EH (cell line): ENCODE measurements at regions not wholly inside any gene's neighbourhood (a gene's known extent, or its start where the extent isn't known, plus 50 kb on each side); places are given as distances from the start of the nearest gene placed in this dataset.
"Not testable (repeated sequence)": the region's sequence is repeated elsewhere in the genome, so short reads cannot be mapped to it uniquely, and the experiment has no call there.

Experiments
- DNase-seq: peaks from one replicate; pipeline ENCODE4 v3.0.0-alpha.2; 2015; ENCODE audit warnings: low read depth

- no peak for DNase-seq
Observed at GRCh38 chr5:138647794-138648410, 72.7 kb upstream of the HSPA9 start.

GRCh38 chr5:138647261-138647788 lies 72.1 kb upstream of the HSPA9 start:
- DNase-seq: peak; percentile 40

DNA sequence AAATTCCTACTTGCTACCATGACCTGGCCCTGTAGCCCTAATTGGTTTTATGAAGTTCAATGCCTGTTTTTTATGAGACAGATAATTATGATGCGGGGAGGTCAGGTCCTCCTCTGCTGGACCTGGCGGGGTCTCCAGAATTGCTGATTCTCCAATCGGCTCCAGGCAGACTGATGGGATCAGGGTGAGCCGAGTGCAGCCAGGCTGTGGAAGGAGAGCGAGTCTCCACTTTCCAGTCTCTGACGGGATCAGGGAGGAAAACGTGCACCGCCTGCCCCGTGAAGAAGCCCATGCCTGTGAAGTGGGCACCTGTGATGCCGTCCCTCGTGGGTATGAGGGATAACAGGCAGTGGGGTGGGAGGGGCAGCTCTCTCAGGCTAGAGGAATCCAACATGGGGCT lies 71.5 kb upstream of the HSPA9 start:
- no peak for DNase-seq

- no peak for DNase-seq
Observed at GRCh38 chr5:138645778-138646575, 70.8 kb upstream of the HSPA9 start.

DNA sequence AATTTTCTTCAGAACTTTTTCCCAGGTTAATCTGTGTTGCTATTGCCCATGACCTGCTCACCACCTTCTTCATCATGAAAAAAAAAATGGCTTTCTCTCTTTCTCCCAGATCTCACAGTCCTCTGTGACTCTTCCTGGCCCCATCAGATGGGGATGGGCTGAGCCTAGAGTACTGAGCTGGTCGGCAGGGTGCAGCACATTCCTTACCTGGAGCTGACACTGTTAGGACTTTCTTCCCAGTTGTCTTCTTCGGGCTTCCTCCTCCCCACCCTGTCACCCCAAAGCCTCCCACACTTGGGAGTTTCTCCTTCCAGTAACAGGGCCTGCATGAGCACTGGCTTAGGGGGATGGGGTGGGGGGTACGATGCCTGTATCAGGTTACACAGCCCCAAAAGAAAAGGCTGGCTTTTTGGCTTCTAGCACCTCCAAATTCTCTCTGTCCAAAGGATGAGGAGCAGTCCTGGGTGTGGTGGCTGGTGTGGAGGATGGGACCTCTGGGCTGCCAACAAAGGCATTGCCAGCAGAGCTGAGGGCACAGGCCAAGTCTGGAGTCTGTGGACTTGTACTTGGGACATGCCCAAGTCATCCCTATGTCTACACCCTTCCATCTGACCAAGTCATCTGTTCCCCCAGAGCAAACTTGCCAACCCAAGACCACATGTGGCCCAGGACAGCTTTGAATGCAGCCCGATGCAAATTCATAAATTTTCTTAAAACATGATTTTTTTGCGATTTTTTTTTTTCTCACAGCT lies 68.0 kb upstream of the HSPA9 start:
- no peak for DNase-seq

DNA sequence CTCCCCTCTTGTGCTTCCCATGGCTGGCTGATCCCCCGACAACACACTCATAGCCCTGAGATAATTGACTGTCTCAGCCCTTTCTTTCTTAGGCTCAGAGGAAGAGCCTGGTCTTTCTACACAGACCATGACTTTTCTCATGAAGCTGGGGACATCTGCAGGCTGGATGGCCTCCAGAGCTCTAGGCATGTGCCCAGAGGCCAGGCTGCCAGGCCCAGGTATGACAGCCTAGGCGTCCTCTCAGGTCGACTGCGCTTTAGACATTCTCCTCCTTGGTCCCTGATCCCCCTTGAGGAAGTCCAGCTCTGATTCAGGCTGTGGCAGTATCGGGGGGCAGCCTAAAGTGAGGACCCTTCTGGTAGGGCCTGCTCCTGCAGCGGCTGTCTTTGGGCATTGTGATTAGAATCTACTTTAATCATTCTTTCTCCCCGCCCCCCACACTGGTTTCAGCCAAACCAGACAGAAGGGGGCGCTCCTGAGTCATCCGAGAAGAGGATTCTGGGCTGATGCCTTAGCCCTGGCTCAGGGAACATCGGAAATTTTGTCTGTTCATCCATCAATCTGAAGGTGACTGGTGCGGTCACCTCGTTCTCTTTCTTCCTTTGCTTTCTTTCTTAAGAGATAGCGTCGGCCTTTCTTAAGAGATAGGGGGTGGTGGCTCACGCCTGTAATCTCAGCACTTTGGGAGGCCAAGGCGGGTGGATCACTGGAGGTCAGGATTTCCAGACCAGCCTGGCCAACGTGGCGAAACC lies 66.5 kb upstream of the HSPA9 start:
- DNase-seq: peak; percentile 68

DNA sequence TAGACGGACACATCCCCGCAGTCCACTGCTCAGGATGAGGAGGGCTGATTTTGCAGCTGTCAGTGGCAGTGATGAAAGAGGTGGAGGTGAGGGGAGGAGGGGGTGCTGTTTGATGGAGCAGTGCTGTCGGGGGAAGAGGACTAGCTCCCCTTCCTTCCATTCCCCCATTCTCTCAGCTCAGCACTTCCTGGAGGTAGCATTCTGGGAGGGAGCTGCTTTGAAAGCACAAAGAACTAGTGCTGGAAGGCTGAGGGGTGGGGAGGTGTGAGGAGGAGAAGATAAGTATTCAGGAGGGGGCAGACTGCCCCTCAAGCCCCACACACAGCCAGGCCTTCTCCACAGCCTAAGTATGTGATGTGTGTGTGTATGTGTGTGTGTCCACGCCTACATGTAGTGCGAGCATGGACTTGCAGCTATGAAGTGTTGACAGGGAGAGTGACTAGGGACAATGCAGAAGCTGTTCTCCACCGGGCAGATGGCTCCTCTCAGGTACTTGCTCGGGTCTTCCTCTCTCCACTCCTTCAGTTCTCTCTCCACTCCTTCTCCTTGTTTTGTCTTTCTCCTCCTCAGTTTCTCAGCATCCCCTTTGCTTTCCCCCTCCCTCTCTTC lies 65.5 kb upstream of the HSPA9 start:
- no peak for DNase-seq

DNA sequence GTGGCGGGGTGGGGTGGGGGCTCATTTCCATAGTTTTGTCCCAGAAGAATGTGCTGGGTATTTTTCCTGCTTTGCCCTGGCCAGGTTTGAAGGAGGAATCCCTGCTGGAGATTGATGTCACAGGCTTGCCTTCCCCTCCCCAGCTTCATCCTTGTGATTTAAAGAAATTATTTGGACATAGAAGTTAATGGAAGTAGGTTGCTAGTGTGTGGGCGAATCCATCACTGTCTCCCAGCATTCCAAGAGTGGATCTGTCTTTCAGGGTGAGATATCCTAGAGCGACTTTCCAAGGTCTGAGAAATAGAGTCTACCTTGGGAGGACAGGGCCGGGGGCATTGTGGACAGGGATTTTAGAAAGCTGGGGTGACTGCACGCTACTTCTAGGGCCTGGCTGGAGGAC lies 64.9 kb upstream of the HSPA9 start:
- no peak for DNase-seq

DNA sequence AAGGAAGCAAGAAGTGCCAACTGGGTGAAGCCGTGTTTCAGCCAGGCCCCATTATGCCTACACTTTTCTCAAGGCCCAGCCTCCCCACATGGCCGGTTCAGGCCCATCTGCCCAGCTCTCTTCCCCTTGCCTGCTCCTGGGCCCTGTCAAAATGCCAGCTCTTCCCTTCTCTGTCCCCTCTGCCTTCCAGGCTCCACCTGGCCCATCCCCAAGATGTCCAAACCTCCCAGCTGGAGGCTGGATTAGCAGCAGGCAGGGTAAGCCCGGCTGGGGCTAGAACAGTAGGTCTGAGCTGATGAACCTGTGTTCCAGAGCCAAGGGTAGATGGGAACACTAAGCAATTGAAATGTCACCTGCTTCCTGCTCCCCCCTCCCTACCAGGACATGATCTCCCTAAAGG lies 64.1 kb upstream of the HSPA9 start:
- DNase-seq: no peak

GRCh38 chr5:138637256-138637655 lies 62.1 kb upstream of the HSPA9 start:
- no peak for DNase-seq

GRCh38 chr5:138636398-138636944 lies 61.3 kb upstream of the HSPA9 start:
- no peak for DNase-seq

- DNase-seq: no peak
Observed at GRCh38 chr5:138635708-138636107, 60.5 kb upstream of the HSPA9 start.

DNA sequence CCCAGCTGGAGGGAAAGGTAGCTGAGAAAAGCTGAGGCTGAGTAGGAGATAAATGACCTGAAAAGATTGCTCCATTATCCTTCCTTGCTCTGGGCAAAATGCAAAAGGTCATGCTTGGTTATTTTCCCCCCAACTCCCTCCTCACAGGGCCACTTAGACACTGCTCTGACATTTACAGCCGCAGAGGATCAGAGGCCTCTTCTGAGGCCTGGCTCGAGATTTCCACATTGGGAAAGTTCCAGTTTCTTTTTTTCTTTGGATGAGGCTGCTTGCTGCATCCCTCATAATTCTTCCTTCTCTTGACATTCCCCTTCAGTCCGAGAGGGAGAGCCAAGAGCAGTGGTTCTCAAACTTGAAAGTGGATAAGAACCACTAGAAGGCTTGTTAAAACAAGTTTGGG lies 60.1 kb upstream of the HSPA9 start:
- peak; percentile 54 for DNase-seq

DNA sequence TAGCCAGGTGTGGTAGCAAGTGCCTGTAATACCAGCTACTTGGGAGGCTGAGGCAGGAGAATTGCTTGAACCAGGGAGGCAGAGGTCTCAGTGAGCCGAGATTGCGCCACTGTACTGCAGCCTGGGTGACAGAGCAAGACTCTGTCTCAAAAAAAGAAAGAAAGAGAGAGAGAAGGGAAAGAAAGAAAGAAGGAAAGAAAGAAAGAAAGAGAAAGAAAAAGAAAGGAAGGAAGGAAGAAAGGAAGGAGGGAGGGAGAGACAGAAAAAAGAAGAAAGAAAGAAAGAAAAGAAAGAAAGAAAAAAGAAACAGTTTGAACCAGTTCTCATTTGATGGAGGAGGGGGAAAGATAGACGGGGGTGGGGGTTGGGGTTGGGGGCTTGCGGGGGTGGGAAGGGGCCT lies 59.6 kb upstream of the HSPA9 start:
- not testable (repeated sequence) for DNase-seq

DNA sequence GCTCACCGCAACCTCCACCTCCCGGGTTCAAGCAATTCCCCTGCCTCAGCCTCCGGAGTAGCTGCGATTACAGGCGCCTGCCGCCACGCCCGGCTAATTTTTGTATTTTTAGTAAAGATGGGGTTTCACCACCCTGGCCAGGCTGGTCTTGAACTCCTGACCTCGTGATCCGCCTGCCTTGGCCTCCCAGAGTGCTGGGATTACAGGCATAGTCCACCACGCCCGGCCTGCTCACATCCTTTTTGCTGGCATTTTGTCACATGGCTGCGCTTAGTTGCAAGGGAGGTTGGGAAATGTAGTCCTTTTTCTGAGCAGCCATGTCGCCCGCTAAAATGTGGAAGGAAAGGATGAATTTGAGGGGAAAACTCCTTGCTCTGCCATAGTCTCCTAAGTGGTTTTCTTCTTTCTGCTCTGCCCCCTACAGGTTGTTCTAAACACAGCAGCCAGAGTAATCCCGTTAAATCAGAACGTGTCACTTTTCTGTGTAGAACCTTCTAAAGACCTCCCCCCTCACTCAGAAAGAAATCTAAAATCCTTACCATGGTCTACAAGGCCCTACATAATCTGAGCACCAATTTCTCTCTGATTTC lies 57.8 kb upstream of the HSPA9 start:
- peak; percentile 85 for DNase-seq

DNA sequence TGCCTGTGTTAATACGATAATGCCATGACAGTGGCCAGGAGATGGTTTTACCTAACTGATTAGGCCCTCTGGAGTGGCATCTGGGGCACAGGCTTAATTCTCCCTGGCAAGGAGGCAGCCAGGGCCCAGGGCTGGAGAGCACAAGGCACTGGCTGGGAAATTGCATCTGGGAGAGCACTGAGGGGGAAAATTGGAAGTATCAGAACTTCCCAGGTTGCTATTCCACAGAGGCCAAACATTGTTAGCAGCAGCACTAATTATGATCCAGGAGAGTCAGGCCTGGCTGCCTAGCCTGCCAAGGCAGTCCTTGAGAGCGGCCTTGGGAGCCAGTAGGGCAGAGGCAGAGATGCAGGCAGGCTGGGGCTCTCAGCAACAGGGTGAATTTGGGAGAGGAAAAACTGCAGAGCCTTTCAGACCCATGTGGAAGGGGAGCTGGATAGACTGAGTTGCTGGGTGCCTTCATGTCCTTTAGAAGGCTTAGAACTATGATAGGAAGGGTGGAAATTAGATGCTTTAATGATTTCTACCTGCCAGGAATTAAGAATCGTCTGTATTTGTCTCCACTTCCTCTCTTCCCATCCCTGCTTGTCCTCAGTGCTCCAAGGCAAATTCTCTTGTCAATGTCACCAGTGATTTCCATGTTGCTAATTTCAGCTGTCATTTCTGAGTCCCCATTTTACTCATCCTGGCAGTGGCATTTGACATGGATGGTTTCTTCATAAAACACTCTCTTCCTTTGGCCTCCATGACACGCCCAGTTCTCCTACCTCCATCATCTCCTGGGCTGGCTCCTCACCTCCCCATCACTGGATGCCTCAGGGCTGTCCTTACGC lies 56.1 kb upstream of the HSPA9 start:
- DNase-seq: no peak

GRCh38 chr5:138629392-138629791 lies 54.2 kb upstream of the HSPA9 start:
- DNase-seq: peak; percentile 34

GRCh38 chr5:138626333-138626944 lies 51.2 kb upstream of the HSPA9 start:
- DNase-seq: no peak

- DNase-seq: no peak
Observed at GRCh38 chr5:138625134-138625533, 49.9 kb upstream of the HSPA9 start.
